ENCODE measurements at regions not wholly inside any gene's neighbourhood (a gene's known extent, or its start where the extent isn't known, plus 50 kb on each side); places are given as distances from the start of the nearest gene placed in this dataset.
A peak's percentile ranks its signal among the peaks of the same experiment; 100 is the strongest.

- in situ Hi-C loops (cut with HindIII; ENCODE audit: low pct_unique_long_range_greater_than_20kb, low sequenced_read_pairs) = no loop called here
Observed at GRCh38 chr22:48577014-48577690, 1250.5 kb downstream of the BRD1 start.

GRCh38 chr22:48576333-48577013 is 1251.2 kb downstream of the BRD1 start:
- DNase-seq (ENCODE audit: low read depth, low spot score) = peak; percentile 49
- in situ Hi-C loops (cut with HindIII; ENCODE audit: low pct_unique_long_range_greater_than_20kb, low sequenced_read_pairs) = no loop called here

More at GRCh38 chr22:48577014-48577690, 1250.5 kb downstream of the BRD1 start:
- DNase-seq (ENCODE audit: low read depth, low spot score) = no peak

GRCh38 chr22:48575618-48576332 is 1251.9 kb downstream of the BRD1 start:
- in situ Hi-C loops (cut with HindIII; ENCODE audit: low pct_unique_long_range_greater_than_20kb, low sequenced_read_pairs) = no loop called here
- DNase-seq (ENCODE audit: low read depth, low spot score) = no peak

- DNase-seq (ENCODE audit: low read depth, low spot score) = peak; percentile 69
- in situ Hi-C loops (cut with HindIII; ENCODE audit: low pct_unique_long_range_greater_than_20kb, low sequenced_read_pairs) = no loop called here
Observed at GRCh38 chr22:48574776-48575617, 1252.7 kb downstream of the BRD1 start.

GRCh38 chr22:48573766-48574165 is 1253.9 kb downstream of the BRD1 start:
- in situ Hi-C loops (cut with HindIII; ENCODE audit: low pct_unique_long_range_greater_than_20kb, low sequenced_read_pairs) = no loop called here
- no peak for DNase-seq (ENCODE audit: low read depth, low spot score)

GRCh38 chr22:48572951-48573350 is 1254.7 kb downstream of the BRD1 start:
- no peak for DNase-seq (ENCODE audit: low read depth, low spot score)
- in situ Hi-C loops (cut with HindIII; ENCODE audit: low pct_unique_long_range_greater_than_20kb, low sequenced_read_pairs) = no loop called here

GRCh38 chr22:48570912-48571311 is 1256.8 kb downstream of the BRD1 start:
- DNase-seq (ENCODE audit: low read depth, low spot score) = no peak

GRCh38 chr22:48569476-48570233 is 1258.0 kb downstream of the BRD1 start:
- in situ Hi-C loops (cut with HindIII; ENCODE audit: low pct_unique_long_range_greater_than_20kb, low sequenced_read_pairs) = no loop called here
- no peak for DNase-seq (ENCODE audit: low read depth, low spot score)

More at GRCh38 chr22:48570912-48571311, 1256.8 kb downstream of the BRD1 start:
- in situ Hi-C loops (cut with HindIII; ENCODE audit: low pct_unique_long_range_greater_than_20kb, low sequenced_read_pairs) = no loop called here

- in situ Hi-C loops (cut with HindIII; ENCODE audit: low pct_unique_long_range_greater_than_20kb, low sequenced_read_pairs) = no loop called here
- DNase-seq (ENCODE audit: low read depth, low spot score) = no peak
Observed at GRCh38 chr22:48568736-48569330, 1258.8 kb downstream of the BRD1 start.

- in situ Hi-C loops (cut with HindIII; ENCODE audit: low pct_unique_long_range_greater_than_20kb, low sequenced_read_pairs) = no loop called here
- DNase-seq (ENCODE audit: low read depth, low spot score) = peak; percentile 44
Observed at GRCh38 chr22:48567213-48567975, 1260.3 kb downstream of the BRD1 start.

GRCh38 chr22:48566741-48567140 is 1260.9 kb downstream of the BRD1 start:
- in situ Hi-C loops (cut with HindIII; ENCODE audit: low pct_unique_long_range_greater_than_20kb, low sequenced_read_pairs) = no loop called here
- DNase-seq (ENCODE audit: low read depth, low spot score) = peak; percentile 16

GRCh38 chr22:48565901-48566501 is 1261.7 kb downstream of the BRD1 start:
- in situ Hi-C loops (cut with HindIII; ENCODE audit: low pct_unique_long_range_greater_than_20kb, low sequenced_read_pairs) = no loop called here
- no peak for DNase-seq (ENCODE audit: low read depth, low spot score)

GRCh38 chr22:48564995-48565394 is 1262.7 kb downstream of the BRD1 start:
- in situ Hi-C loops (cut with HindIII; ENCODE audit: low pct_unique_long_range_greater_than_20kb, low sequenced_read_pairs) = no loop called here
- DNase-seq (ENCODE audit: low read depth, low spot score) = no peak

- DNase-seq (ENCODE audit: low read depth, low spot score) = no peak
- in situ Hi-C loops (cut with HindIII; ENCODE audit: low pct_unique_long_range_greater_than_20kb, low sequenced_read_pairs) = no loop called here
Observed at GRCh38 chr22:48563966-48564330, 1263.7 kb downstream of the BRD1 start.

GRCh38 chr22:48563118-48563965 is 1264.3 kb downstream of the BRD1 start:
- no peak for DNase-seq (ENCODE audit: low read depth, low spot score)
- in situ Hi-C loops (cut with HindIII; ENCODE audit: low pct_unique_long_range_greater_than_20kb, low sequenced_read_pairs) = no loop called here

Data from SK-MEL-5 (cell line).